ENCODE measurements at regions not wholly inside any gene's neighbourhood (a gene's known extent, or its start where the extent isn't known, plus 50 kb on each side); places are given as distances from the start of the nearest gene placed in this dataset.
A peak's percentile ranks its signal among the peaks of the same experiment; 100 is the strongest.

DNA sequence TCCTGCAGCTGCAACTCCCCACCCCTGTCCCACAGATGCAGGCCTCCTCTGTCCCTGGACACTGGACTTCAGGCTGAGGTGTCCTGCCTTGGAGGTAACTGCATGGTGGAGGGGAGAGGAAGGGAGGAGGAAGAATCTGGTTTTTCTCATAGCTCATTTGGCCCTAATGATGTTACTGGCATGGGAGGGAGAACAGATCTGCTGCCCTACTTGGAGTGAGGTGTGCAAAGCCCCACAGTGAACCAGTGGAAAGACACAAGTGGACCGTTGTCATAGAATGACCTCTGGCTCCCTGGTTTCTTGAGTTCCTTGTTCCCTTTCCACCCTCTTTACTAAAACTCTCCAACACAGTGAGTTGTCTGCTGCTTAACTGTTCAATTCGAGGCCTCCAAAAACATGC, 215.9 kb downstream of the BARX2 start:
- Mint-ChIP-seq H3K27ac (no peak overlapping the region), H3K4me3 (no peak overlapping the region; a peak in 1 of 5 replicates), H3K9me3 (no peaks in the 10 kb centered on the region), H3K27me3 (ENCODE audit: low read depth) (peaks cover 9% of the 10 kb centered on the region), H3K4me1 (peaks cover 0 to 8% of the 10 kb centered on the region in 2 experiments; a peak in 3 of 4 replicates), H3K36me3 (ENCODE audit: insufficient read depth in 1 of 3, low read depth in 3 of 3) (peaks cover 0 to 3% (median 0%) of the 10 kb centered on the region in 3 experiments; a peak in 2 of 7 replicates)
- no peak overlapping the region for H4K91ac ChIP-seq (ENCODE audit: insufficient read length, low read depth, low read length)
- no peak overlapping the region for H2BK20ac ChIP-seq (ENCODE audit: low read depth, low read length, poor library complexity, severe bottlenecking)
- no peak overlapping the region for H2BK12ac ChIP-seq (ENCODE audit: insufficient read length, low read depth, low read length)
- no peaks in the 10 kb centered on the region for H4K20me1 ChIP-seq (ENCODE audit: control insufficient read depth, insufficient read depth, insufficient read length)
- peak overlapping the region; percentile 53 for H3K18ac ChIP-seq (ENCODE audit: insufficient read length, low read depth, low read length)
- H3K27me3 ChIP-seq (ENCODE audit: insufficient read depth, low read length), result no peaks in the 10 kb centered on the region
- no peaks in the 10 kb centered on the region for H3K79me2 ChIP-seq (ENCODE audit: insufficient read depth, low read length)
- H3K79me1 ChIP-seq (ENCODE audit: insufficient read depth, low read depth, low read length, poor library complexity, severe bottlenecking), result no peaks in the 10 kb centered on the region
- TF ChIP-seq, protein P1, sequence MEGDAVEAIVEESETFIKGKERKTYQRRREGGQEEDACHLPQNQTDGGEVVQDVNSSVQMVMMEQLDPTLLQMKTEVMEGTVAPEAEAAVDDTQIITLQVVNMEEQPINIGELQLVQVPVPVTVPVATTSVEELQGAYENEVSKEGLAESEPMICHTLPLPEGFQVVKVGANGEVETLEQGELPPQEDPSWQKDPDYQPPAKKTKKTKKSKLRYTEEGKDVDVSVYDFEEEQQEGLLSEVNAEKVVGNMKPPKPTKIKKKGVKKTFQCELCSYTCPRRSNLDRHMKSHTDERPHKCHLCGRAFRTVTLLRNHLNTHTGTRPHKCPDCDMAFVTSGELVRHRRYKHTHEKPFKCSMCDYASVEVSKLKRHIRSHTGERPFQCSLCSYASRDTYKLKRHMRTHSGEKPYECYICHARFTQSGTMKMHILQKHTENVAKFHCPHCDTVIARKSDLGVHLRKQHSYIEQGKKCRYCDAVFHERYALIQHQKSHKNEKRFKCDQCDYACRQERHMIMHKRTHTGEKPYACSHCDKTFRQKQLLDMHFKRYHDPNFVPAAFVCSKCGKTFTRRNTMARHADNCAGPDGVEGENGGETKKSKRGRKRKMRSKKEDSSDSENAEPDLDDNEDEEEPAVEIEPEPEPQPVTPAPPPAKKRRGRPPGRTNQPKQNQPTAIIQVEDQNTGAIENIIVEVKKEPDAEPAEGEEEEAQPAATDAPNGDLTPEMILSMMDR (conservative IDR thresholded peaks at IDR 0.05), result no peak
- H4K8ac ChIP-seq (replicated peaks; ENCODE audit: insufficient read length, low read depth, low read length), result no peak overlapping the region
- H3K27ac ChIP-seq (ENCODE audit: insufficient read length, low read depth, low read length), result no peak overlapping the region
- H4K5ac ChIP-seq (ENCODE audit: insufficient read length, low read depth, low read length), result no peak overlapping the region
- no peak overlapping the region for H3T11ph ChIP-seq (ENCODE audit: low read length)
- no peak overlapping the region for H2BK15ac ChIP-seq (ENCODE audit: low read depth, low read length)
- no peak overlapping the region for H2BK120ac ChIP-seq (ENCODE audit: low read depth, low read length, poor library complexity, severe bottlenecking)
- H3K23ac ChIP-seq (ENCODE audit: insufficient read length, low read depth, low read length), result no peak overlapping the region
- H3K4me2 ChIP-seq (ENCODE audit: insufficient read depth, insufficient read length, low read length), result no peak overlapping the region
- no peak overlapping the region for H3K56ac ChIP-seq (ENCODE audit: insufficient read length, low read depth, low read length)
- H3K4ac ChIP-seq (ENCODE audit: low read depth, low read length), result no peak overlapping the region
- H3K4me1 ChIP-seq (ENCODE audit: insufficient read depth, low read length), result peaks cover 5% of the 10 kb centered on the region; the same call in 1 of the 2 replicates
- H3K9ac ChIP-seq (ENCODE audit: extremely low read depth, insufficient read length, low read length), result no peak overlapping the region
- H2AK5ac ChIP-seq (ENCODE audit: insufficient read length, low read length), result no peak overlapping the region
- no peak overlapping the region; the same call in 1 of the 2 replicates for H3K14ac ChIP-seq (ENCODE audit: insufficient read depth, low read length)
- no peaks in the 10 kb centered on the region for H3K9me3 ChIP-seq (ENCODE audit: control insufficient read depth, low read depth, low read length)
- H3K23me2 ChIP-seq (ENCODE audit: insufficient read length, low read depth, low read length, poor library complexity, severe bottlenecking), result no peaks in the 10 kb centered on the region
- no peak overlapping the region for H2BK5ac ChIP-seq (ENCODE audit: insufficient read length, low read length)
- WGBS (ENCODE audit: extremely low coverage, insufficient read length, low lambda C conversion rate), result no CpG with 5 or more reads among the region's 2 CpGs
- no peak overlapping the region for H2AFZ ChIP-seq (ENCODE audit: low read length)
- DNase-seq, result no peak
